ENCODE measurements at regions not wholly inside any gene's neighbourhood (a gene's known extent, or its start where the extent isn't known, plus 50 kb on each side); places are given as distances from the start of the nearest gene placed in this dataset.
"Not testable (repeated sequence)": the region's sequence is repeated elsewhere in the genome, so short reads cannot be mapped to it uniquely, and the experiment has no call there.

DNA sequence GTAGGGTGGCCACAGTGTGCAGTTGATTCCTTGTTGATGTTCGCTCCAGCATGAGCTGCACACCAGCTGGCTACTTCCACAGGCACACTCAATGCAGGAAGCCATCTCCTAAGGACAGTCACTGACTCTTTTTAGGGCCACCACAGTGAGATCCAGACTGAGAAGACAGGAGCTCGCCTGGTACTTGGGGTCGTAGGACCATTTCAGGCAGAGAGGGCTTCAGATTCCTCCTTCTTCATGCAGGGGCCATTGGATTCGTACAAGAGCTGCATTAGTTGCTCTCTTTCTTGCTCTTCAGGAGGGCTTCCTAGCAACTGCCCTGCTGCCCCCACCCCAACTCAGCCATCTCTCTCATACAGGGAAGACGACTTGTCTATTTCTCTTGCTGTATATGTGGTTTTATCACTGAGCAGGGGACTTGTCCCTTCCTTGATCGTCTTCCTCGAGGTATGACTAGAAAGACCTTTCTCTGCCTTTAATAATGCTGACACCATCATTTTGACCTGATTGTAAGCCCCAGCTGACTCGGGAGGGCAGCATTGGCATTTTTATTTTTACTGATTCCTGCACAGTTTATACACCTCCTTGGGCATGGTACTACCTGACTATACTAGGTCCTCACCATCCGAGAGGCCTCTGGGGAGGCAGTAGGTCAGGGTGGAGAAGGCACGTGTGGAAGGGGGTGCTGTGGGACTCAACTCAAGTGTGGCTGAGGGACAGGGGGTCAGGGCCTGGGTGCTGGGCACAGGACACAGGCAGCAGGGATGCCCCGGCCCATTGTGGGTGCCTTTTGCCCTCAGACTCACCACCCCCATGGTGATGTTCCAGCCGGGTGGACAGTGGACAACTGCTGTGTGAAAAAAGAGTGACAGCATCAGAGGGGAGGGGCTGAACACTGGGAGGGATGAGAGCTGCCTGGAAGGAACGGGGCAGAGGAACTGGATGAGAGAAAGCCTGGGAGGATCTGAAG, 136.7 kb upstream of the ZNF746 start:
- no peak for DNase-seq (ENCODE audit: low read depth)

DNA sequence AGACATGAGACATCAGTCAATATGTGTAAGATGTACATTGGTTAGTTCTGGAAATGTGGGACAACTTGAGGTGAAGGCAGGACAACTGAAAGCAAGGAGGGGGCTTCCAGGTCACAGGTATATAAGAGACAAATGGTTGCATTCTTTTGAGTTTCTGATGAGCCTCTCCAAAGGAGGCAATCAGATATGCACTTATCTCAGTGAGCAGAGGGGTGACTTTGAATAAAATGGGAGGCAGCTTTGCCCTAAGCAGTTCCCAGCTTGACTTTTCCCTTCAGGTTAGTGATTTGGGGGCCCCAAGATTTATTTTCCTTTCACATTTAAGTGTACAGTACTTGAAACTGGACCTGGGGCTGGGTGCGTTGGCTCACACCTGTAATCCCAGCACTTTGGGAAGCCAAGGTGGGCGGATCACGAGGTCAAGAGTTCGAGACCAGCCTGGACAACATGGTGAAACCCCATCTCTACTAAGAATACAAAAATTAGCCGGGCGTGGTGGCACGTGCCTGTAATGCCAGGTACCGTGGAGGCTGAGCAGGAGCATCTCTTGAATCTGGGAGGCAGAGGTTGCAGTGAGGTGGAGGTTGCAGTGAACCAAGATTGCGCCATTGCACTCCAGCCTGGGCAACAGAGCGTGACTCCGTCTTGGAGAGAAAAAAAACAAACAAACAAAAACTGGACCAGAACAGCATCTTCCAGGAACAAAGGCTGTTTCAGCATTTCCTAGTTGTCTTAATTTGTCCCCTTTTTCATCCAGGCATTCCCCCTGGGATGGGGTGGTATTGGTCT, 130.9 kb upstream of the ZNF746 start:
- not testable (repeated sequence) for DNase-seq (ENCODE audit: low read depth)

DNA sequence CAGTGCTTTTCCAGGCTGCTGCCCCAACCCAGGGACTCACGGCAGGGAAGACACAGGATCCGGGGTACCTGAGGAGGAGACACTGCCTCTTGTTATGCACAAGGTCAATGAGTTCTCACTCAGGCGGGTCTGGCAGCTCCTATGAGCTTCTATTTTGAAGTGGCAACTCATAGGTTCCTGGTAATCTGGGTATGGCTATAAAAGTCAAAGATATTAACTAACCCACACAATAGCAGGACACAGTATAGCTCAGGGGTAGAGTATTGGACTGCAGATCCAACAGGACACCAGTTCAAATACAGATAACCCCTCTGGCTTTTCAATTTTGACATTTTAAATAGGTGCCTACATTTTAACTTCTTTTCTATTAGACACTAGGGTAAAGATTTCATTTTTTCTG, 130.3 kb upstream of the ZNF746 start:
- DNase-seq (ENCODE audit: low read depth), result no peak

DNA sequence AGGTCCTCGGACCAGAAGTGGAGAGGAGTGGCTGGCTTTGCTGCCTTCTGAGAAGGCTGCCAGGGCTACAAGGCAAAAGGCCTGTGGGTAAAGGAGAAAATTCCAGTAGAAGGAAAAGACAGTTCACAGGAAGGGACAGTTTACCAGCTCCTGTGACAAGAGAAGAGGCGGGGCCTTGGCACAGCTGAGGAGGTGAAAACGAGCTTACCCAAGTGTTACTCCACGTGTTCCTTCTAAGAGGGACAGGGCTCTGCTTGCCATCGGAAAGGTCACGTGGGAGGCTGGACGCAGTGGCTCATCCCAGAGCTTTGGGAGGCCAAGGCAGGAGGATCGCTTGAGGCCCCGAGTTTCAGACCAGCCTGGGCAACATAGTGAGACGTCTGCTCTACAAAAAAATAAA, 129.4 kb upstream of the ZNF746 start:
- no peak for DNase-seq (ENCODE audit: low read depth)

DNA sequence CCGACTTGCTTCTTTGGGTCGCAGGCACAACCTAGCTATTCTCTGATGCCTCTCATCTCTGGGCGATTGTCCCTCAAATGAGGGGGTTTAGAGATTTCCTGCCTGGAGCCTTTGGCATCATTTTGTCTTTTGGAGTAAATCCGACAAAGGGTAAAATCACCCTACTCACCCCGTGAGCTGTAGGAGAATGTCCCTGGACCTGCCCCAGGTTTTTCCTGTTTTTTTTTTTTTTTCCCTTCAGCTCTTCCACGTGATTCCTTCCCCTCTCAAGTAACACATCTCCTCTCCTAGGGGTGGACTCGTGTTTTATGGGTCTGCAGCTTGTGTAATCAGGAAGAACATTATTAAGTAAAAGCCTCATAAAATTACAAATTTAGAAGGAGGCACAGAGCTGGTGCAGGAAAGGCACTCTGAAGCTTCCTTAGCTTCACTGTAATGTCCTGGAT, 128.4 kb upstream of the ZNF746 start:
- no peak for DNase-seq (ENCODE audit: low read depth)

DNA sequence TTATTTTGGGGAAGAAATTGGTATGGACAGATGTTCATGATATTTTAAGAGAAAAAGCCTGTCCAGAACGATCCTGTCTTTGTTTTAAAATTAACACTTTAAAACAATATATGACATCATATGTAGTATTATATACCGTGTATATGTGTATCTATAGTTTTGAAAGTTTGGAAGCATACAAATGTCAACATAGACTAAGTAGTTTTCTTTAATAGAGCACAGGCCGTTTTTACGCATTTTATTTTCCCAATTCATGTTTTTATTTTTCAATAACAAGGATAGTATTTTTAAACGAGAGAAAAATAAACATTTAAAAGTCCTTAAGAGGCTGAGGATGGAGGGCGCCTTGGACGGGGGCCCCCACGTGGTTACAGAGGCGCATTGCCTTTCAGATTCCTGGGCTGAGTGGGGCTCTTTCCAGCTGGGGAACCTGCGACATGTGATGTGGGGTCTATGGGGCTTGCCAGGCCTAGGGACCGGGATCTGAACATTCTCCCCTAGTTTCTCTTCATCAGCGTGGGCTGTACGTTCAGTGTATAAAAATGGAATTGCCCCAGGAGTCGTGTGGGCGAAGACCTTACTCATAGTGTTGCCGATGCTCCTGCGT, 127.8 kb upstream of the ZNF746 start:
- DNase-seq (ENCODE audit: low read depth), result no peak

DNA sequence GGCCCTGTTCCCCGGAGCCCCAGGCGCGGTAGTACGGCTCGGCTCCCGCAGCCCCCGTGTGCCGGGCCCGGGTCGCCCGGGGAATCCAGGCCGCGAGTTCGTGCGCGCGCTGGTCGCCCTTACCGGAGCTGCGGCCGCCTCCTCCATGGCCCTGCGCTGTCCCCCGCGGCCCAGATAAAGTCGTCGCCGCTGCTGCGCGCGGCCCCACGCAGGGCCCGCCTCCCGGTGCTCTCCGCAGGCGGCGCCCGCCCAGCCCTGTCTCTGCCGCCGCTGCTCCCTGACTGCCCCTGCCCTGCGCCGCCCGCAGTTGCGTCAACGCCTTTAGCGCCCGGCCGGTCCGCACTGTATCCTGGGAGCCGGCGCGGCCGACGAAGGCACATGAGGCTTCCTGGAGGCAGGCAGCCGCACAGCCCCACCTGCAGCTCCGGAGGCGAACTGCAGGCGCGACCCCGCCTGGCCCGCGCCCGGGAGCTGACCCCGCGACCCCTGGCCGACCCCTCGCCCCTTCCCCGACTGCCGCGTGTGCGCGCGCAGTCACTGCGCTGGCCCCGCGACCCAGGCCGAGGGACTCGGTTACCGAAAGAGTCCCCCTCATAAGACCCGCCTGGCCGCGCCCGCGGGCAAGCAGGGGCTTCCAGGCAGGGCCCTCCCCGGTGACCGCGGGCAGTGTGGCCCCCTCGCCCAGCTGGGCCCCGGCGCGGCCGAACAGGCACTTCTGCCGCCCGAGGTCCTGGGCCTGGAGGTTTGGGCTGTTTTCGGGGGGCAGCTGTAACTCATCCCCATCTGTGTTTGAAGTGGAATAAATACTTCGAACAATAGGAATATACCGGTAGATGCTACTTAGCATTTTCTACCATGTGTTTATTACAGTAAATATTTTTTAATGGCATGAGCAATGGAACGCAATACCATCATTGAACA, 127.1 kb upstream of the ZNF746 start:
- peak; percentile 90 for DNase-seq (ENCODE audit: low read depth)

DNA sequence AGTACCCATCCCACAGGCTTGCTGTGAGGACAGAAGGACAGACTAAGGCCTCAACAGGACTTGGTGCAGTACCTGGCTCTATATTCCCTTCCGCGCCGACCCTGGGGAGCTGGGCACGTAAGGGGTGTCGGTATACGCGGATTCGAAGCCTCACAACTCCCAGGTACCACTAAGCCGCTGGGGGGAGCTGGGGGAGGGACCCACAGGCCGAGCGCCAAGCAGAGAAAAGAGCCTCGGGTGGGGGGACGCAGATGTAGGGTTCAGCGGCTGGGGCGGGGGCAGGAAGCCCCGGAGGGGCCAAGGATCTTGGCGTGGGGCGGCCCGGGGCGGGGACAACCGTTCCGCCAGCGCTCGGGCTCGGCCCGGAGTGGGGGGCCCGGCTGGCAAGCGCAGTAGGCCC, 126.4 kb upstream of the ZNF746 start:
- peak; percentile 27 for DNase-seq (ENCODE audit: low read depth)

DNA sequence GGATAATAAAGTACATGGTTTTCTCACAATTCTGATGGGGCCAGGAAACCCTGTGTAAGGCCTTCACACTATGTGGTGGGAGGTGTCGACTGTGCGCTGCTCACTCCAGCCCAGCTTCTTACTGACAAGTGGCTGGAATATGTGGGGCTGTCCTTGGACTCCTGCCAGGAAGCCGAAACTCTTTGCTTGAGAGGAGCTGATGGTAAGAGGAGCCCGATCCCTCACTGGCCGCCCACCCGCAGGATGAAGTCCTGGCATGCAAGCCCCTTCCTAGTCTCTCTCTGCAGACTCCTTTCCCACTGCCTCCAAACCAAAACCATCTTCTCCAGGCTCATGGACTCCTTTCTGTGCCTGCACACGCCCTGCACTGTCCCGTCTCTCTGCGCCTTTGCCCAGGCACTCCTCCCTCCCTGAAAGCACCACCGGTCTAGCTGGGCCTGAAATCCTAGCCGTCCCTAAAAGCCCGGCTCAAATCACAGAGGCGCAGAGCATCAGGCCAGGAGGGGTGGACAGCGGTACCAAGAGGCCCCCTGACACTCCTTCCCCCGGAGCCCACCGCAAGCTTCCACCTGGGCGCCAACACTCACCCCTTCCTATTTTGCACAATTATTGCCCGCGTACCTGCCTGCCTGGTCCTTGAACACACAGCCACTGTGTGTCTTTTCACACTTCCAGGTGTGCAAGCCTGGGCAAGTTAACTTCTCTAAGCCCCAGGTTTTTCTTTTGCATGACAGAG, 125.8 kb upstream of the ZNF746 start:
- DNase-seq (ENCODE audit: low read depth), result not testable (repeated sequence)

DNA sequence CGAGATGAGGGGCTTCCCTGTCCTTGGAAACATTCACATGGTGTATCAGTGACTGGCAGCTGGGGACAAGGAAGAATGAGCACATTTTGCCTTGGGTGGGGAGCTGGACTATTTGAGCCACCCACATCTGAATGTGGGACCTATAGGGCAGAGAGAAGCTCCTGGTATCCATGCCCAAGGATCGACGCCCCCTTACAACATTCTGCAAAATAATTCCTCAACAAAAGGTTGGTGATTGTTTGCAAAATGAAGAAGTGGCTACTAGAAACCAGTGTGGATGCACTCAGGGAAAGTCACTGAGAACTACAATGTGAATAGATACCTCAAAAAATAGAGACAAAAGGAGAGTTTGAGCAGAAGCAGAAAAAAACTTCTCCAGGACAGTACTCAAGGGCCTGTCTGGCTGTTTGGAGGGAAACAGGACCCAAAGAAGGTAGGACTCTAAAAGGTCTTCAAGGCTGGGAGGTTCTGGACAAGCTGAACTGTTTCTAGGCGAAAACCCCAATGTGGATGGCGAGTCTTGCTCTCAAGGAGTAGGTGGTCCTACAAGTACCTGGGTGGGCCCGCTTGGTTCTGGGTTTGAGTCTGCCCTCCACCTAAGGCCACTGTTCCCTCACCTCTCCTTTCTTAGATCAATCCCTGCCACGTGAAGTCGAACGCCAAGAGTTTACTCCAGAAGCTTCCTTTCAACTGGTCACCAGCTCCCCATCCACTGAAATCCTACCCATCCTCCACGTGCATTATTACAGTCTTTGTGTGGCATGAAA, 125.0 kb upstream of the ZNF746 start:
- no peak for DNase-seq (ENCODE audit: low read depth)

DNA sequence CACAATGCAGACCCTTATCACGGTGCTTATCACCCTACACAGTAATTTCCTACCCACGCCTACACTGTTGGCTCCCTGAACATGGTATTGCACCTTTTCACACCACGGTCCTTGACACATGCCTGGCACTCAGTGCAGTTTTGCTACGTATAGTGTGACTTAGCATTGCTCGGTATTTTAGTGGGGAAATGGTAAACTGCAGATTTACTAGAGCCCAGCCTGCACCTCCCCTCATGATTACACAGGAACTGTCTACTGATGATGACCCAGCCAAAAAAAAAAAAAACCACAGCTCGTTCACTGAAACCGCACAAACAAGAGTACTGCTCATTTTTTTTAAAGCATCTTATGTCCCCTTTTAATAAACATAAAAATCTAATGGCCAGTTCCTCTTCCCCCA, 124.2 kb upstream of the ZNF746 start:
- DNase-seq (ENCODE audit: low read depth), result no peak

DNA sequence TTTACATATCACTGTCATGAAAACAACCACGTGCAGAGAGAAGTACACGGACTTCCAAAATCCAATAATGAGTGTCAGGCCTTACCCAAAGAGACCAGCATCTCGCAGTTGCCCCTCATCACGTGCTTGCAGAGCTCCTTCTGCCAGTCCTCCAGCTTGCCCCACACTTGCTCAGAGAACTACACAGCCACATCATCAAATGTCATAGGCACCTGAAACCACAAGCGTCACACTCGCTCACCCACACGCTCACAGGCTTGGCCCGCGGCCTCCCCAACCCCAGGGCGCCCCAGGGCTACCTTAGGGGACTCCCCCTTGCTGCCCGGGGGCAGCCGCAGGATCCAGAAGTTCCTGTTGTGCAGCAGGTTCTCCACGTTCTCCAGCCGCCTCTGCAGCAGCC, 123.4 kb upstream of the ZNF746 start:
- DNase-seq (ENCODE audit: low read depth), result peak; percentile 30

DNA sequence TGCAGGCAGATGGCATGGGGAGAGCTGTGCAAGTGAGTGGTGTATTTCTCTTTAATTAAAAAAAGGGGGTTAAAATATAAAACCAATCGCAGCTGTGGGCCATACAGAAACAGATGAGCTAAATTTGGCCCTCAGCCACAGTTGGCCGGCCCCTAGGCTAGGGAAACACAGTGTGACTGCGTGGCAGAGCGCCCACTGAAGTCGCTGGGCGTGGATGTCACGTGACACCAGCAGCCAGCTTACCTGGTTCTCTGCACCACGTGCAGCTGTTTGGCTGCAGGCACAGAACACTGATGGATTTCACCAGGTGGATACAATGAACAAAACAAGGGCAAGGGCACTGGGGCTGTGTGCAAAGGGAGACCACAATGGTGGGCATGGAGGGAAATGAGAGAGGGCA, 119.3 kb upstream of the ZNF746 start:
- DNase-seq (ENCODE audit: low read depth), result no peak

DNA sequence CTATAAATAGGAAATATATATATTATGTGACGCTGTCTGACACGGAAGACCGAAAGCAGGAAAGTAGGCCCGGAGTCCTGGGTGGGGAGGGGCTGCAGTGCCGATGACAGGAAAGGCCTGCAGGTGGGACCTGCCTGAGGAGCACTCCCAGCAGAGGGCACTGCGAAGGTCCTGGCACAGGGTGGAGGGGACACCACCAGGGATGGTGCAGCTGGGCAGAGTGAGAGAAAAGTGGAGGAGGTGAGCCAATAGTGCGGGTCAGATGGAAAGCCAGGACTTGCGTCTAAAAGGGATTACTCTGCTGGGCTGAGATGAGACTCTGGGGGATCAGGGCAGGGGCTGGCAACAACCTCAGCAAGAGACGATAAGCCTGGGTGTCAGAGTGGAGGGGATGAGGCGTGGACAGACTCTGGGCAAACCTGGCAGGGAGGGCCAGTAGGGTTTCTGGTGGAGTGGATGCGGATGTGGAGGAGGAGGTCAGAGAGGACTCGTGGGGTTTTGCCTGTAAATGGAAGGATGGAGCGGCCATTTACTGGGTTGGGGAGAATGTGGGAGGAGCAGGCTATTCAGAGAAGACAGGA, 118.2 kb upstream of the ZNF746 start:
- DNase-seq (ENCODE audit: low read depth), result no peak

DNA sequence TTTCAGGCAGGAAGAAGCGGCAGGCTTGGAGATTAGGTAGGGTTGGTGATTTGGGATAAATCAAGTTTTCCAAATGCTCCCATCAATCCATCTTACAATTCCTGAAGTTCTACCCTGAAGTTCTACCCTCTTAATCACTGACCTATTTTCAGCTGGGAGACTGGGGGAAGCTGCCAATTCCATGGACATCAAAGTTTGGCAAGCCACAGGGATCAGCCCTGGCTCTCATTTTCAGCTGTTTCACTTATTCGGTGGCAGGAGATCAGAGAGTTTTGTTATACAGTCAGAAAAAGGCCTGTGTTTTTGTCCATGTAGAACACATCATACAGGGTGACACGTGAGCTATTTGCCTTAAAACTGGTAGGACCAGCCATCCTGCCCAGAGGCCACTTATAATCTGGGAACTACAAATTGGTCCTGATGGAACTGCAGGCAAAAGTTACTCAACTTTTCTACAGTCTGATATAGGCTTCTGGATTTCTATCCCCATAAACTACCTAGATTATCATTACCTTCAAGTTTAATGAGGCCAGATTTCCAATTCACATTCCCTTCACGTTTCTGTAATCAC, 112.9 kb upstream of the ZNF746 start:
- DNase-seq (ENCODE audit: low read depth), result no peak

DNA sequence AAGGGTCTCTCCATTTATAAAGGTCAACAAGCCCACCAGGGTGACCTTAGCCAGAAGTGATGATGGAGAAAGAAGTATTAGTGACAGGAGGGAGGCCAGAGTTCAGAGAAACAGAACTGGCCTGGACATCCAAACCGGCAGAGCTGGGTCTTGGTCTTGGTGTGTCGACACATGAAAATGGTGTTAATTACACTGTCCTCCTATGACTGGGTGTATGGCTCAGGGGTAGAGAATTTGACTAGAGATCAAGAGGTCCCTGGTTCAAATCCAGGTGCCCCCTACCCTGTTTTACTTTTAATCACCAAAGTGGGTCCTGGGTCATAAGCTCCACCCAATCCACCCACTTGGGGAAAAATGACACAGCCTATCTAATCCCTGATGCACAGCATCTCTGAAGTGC, 110.6 kb upstream of the ZNF746 start:
- DNase-seq (ENCODE audit: low read depth), result no peak

DNA sequence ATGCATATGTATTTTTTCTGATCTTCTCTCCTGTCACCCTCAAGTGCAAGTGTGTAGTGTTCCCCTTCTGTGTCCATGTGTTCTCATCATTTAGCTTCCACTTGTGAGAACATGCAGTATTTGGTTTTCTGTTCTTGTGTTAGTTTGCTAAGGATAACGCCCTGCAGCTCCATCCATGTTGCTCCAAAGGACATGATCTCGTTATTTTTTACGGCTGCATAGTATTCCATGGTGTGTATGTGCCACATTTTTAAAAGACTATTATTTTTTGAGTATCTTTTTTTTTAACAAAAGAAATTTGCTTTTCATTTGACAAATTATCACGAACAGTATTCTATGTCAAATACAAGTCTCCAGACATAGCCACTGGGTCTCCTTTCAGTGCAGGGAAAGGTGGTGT, 110.1 kb upstream of the ZNF746 start:
- no peak for DNase-seq (ENCODE audit: low read depth)

DNA sequence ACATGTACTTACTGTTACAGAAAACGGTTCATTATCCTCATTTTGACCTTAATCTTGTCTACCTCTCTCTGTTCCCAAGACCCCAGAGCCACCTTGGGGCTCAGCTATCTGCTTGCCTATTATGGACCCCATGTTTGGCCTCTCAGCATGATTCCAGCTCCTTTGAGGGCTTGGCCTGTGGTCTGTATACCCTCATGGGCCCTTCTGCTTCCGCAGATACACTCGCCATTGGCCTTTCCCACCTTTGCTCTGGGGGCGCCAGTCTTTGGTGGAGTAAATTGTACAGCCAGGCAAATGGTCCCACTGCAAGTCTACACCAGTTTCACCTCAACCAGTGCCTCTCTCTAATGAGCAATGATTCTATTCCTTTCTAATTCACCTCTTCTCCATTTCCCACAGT, 109.2 kb upstream of the ZNF746 start:
- no peak for DNase-seq (ENCODE audit: low read depth)

DNA sequence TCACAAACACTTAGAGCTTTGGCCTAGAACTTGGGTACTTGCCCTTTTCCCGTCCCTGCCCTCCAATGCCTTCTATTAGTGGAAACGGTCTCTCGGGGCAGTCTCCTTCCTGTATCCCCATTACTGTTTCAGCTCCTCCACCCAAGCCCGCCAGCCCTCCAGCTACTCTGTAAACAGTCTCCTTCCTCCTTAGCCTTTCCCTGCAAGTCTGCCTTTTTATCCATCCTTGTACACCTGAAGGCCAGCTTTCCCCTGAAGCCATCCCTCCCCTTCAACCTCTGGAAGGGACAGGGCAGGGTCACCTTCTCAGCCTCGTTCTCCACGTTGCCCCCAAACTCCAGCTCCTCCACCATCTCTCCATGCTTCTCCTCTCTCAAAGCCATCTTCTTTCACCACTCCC, 108.1 kb upstream of the ZNF746 start:
- no peak for DNase-seq (ENCODE audit: low read depth)
